K562 (cell line): ENCODE measurements at regions not wholly inside any gene's neighbourhood (a gene's known extent, or its start where the extent isn't known, plus 50 kb on each side); places are given as distances from the start of the nearest gene placed in this dataset.

Experiments
- ATAC-seq: fragments of 200-7000 bp; cut with Tn5 transposase; 3 replicates; pipeline ENCODE4 v1.9.1; 2020; ENCODE audit warnings: moderate library complexity
- BruUV-seq: library from RNA; stranded (reverse); fragments of 400-500 nt; replicated peaks from 2 replicates; lab custom pipeline; 2021; lab: Mats Ljungman, UMichigan
- CTCF ChIA-PET: fragments of 300-600 bp; formaldehyde crosslinking; extraction: SDS; loops from one replicate; lab custom pipeline; 2021; ENCODE audit warnings: low intra/inter-chr PET ratio; lab: Yijun Ruan, JAX
- POLR2A ChIA-PET: fragments of 300-600, 350-650 bp; sonication (Branson Sonifier 250); formaldehyde crosslinking; extraction: SDS; loops from one replicate; lab custom pipeline; 2021; ENCODE audit warnings: antibody characterized with exemption, inconsistent platforms; lab: Yijun Ruan, JAX
- DNase-seq, 4 experiments: peaks; one replicate each; pipeline versions ENCODE4 v3.0.0 to v3.0.0-alpha.2; 2011 to 2018; ENCODE audit warnings: low spot score in 3 of 4, mixed read lengths in 3 of 4; ENCODE audit errors: extremely low read depth in 1 of 4
- FAIRE-seq: peaks from 2 replicates; lab custom pipeline; 2011; peaks lifted over from hg19 to GRCh38; lab: Jason Lieb, UNC
- H2AFZ ChIP-seq: 2 replicates; pipeline ENCODE4 v1.6.0; 2011; ENCODE audit warnings: low read depth, low read length, control low read depth, inconsistent platforms
- H3K27ac ChIP-seq: fragments of 200-600 bp; 3 replicates; pipeline ENCODE4 v1.8.0; 2011; ENCODE audit warnings: low read depth, mild to moderate bottlenecking, control low read depth, inconsistent platforms, low read length, moderate library complexity, mixed read lengths; ENCODE audit errors: extremely low read depth
- H3K27me3 ChIP-seq, 2 experiments: fragments of 300-600 bp in 1 of 2; 2 replicates in 1 of 2; 3 replicates in 1 of 2; pipeline versions ENCODE4 v1.6.0 to v1.8.0; 2011; ENCODE audit warnings: inconsistent platforms in 2 of 2, low read length in 2 of 2, mild to moderate bottlenecking in 1 of 2, mixed read lengths in 1 of 2, moderate library complexity in 1 of 2; ENCODE audit not compliant: control insufficient read depth in 2 of 2, insufficient read depth in 2 of 2
- H3K36me3 ChIP-seq: fragments of 300-600 bp; 3 replicates; pipeline ENCODE4 v1.8.0; 2011; ENCODE audit warnings: mild to moderate bottlenecking, low read length, inconsistent platforms; ENCODE audit not compliant: control insufficient read depth, insufficient read depth
- H3K4me1 ChIP-seq, 2 experiments: fragments of 200-600 bp in 1 of 2; replicated peaks in 1 of 2; 2 replicates in 1 of 2; 3 replicates in 1 of 2; pipeline versions ENCODE4 v1.5.1 to v1.8.0; 2011; ENCODE audit warnings: inconsistent platforms in 2 of 2, low read length in 2 of 2, mild to moderate bottlenecking in 1 of 2, mixed read lengths in 1 of 2, moderate library complexity in 1 of 2; ENCODE audit not compliant: control insufficient read depth in 2 of 2, insufficient read depth in 2 of 2
- H3K4me2 ChIP-seq: 2 replicates; pipeline ENCODE4 v1.6.1; 2011; ENCODE audit warnings: low read length, control low read depth, inconsistent platforms, mixed read lengths; ENCODE audit not compliant: insufficient read depth
- H3K4me3 ChIP-seq: fragments of 200-600 bp; sonication (generic), shearing (Covaris generic); 2 replicates; pipeline ENCODE4 v1.5.1; 2016; ENCODE audit warnings: control low read depth, inconsistent platforms
- H3K79me2 ChIP-seq: fragments of 200-600 bp; 3 replicates; pipeline ENCODE4 v1.8.0; 2011; ENCODE audit warnings: low read length, inconsistent platforms; ENCODE audit not compliant: control insufficient read depth, insufficient read depth
- H3K9ac ChIP-seq, 2 experiments: 2 replicates each; pipeline versions ENCODE4 v1.6.0 to v1.6.1; 2011; ENCODE audit warnings: low read depth in 2 of 2, low read length in 2 of 2, control low read depth in 1 of 2, inconsistent platforms in 1 of 2, mild to moderate bottlenecking in 1 of 2, mixed read lengths in 1 of 2; ENCODE audit not compliant: insufficient read depth in 1 of 2
- H3K9me1 ChIP-seq: one replicate; pipeline ENCODE4 v1.6.0; 2011; ENCODE audit warnings: inconsistent platforms, mild to moderate bottlenecking, low read length, moderate library complexity; ENCODE audit not compliant: control insufficient read depth, insufficient read depth
- H3K9me3 ChIP-seq: replicated peaks from 2 replicates; pipeline ENCODE4 v1.5.1; 2011; ENCODE audit warnings: low read depth, low read length, inconsistent platforms; ENCODE audit not compliant: control insufficient read depth, insufficient read depth
- H4K20me1 ChIP-seq: replicated peaks from 2 replicates; pipeline ENCODE4 v1.6.1; 2011; ENCODE audit warnings: low read length, inconsistent platforms, mixed read lengths; ENCODE audit not compliant: control insufficient read depth, insufficient read depth
- ARID1B ChIP-seq: fragments of 450-650 bp; IDR thresholded peaks from 2 replicates; pipeline ENCODE4 v1.6.1; 2016; ENCODE audit warnings: antibody characterized with exemption, mild to moderate bottlenecking, inconsistent platforms
- CBX3 ChIP-seq, 2 experiments: IDR thresholded peaks; 1 replicate in 1 of 2; 2 replicates in 1 of 2; pipeline ENCODE4 v1.6.1; 2012; ENCODE audit warnings: inconsistent platforms in 2 of 2, low read length in 2 of 2, borderline replicate concordance in 1 of 2, control low read depth in 1 of 2
- FOXA3 ChIP-seq, 2 experiments: fragments of 450-650 bp in 1 of 2; sonication (generic) in 1 of 2; formaldehyde crosslinking; IDR thresholded peaks in 1 of 2; conservative IDR thresholded peaks in 1 of 2; 2 replicates each; pipeline versions ENCODE4 v1.4.0 to v1.8.0; 2020 to 2022; ENCODE audit warnings: mild to moderate bottlenecking in 2 of 2, missing genetic modification reagents in 1 of 2
- HMG20A ChIP-seq: fragments of 450-650 bp; formaldehyde crosslinking; conservative IDR thresholded peaks from 2 replicates; pipeline ENCODE4 v1.4.0; 2020; ENCODE audit warnings: mild to moderate bottlenecking, mixed read lengths
- JUN ChIP-seq, 2 experiments: sonication (generic) in 1 of 2; formaldehyde crosslinking in 1 of 2; IDR thresholded peaks; 2 replicates each; pipeline versions ENCODE4 v1.6.1 to v1.8.0; 2012 to 2022; ENCODE audit warnings: borderline replicate concordance in 2 of 2, mild to moderate bottlenecking in 2 of 2, improper control_type of control experiment in 1 of 2, low read depth in 1 of 2, low read length in 1 of 2, missing genetic modification reagents in 1 of 2
- MAFK ChIP-seq: IDR thresholded peaks from 2 replicates; pipeline ENCODE4 v1.6.1; 2011; ENCODE audit warnings: low read length, improper control_type of control experiment
- NFIC ChIP-seq: fragments of 450-650 bp; IDR thresholded peaks from 2 replicates; pipeline ENCODE4 v1.6.1; 2017; ENCODE audit warnings: mild to moderate bottlenecking, inconsistent platforms
- SRSF7 ChIP-seq: fragments of 200-400 bp; formaldehyde crosslinking; optimal IDR thresholded peaks from 2 replicates; pipeline ENCODE3; 2017; ENCODE audit warnings: mild to moderate bottlenecking, low read depth, low read length
- SUPT5H ChIP-seq: fragments of 450-650 bp; IDR thresholded peaks from 2 replicates; pipeline ENCODE4 v1.6.1; 2016
- TCF3 ChIP-seq: sonication (generic); formaldehyde crosslinking; IDR thresholded peaks from 2 replicates; pipeline ENCODE4 v1.4.0; 2020; ENCODE audit warnings: mild to moderate bottlenecking, missing genetic modification reagents
- ZNF232 ChIP-seq: sonication (generic); formaldehyde crosslinking; IDR thresholded peaks from 2 replicates; pipeline ENCODE4 v1.8.0; 2022; ENCODE audit warnings: mild to moderate bottlenecking, missing genetic modification reagents
- WGBS: fragments of 100-300 bp; shearing (Covaris generic); methylation state at CpG from one replicate; pipeline ENCODE4 v1.1.6; 2016; ENCODE audit warnings: low coverage, mixed read lengths; ENCODE audit not compliant: insufficient coverage; ENCODE audit errors: missing lambda C conversion rate; 5-methylcytosine and 5-hydroxymethylcytosine counted together
- in situ Hi-C: fragments of 300-500 bp; cut with MboI; formaldehyde crosslinking; loops from 4 replicates; pipeline ENCODE4 v1.15.0; 2018; ENCODE audit warnings: inconsistent platforms, mixed read lengths
- intact Hi-C: fragments of 100-400 bp; cut with micrococcal nuclease; formaldehyde crosslinking; loops from 2 replicates; pipeline ENCODE4 v1.14.2; 2022
- TF ChIP-seq, protein P1 (sequence below): fragments of 250-450 bp; sonication (Bioruptor Pico); IDR thresholded peaks from 2 replicates; pipeline ENCODE4 v1.5.0; 2020; ENCODE audit warnings: mild to moderate bottlenecking

DNA sequence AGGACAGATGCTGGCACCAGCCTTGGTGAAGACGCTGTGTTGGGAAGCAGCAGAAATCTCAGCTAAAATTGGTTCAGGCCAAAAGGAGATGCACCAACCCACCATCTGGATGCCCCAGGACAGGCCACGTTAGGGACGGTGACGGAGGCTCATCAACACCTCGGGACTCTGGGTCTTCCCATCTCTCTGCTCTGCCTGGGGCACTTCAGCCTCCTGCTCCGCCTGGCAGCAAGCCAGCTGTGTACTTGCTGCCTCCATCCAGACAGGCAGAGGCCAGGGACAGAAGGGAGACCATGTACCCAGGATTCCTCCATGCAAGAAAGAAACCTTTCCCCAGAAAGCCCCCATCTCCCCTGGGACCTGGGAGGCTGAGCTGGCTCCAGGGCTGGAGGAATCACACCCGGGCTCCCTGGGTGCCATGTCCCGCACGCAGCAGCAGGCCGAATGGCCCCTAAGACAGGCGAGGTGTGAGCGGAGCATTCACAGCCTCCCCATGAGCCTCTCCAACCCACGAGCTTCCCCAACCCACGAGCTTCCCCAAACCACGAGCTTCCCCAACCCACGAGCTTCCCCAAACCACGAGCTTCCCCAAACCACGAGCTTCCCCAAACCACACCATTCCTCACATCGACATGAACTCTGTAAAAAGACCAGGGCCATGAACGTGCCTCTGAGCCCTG is 274.5 kb downstream of the C16orf95 start:
- no peaks in the 10 kb centered on the region for H4K20me1 ChIP-seq
- H2AFZ ChIP-seq: no peak overlapping the region
- H3K4me2 ChIP-seq: no peak overlapping the region
- ATAC-seq (no peak), DNase-seq (no peak), FAIRE-seq (no peak)
- H3K9me1 ChIP-seq: no peaks in the 10 kb centered on the region
- peaks cover 3 to 8% of the 10 kb centered on the region in 2 experiments; a peak in 3 of 5 replicates for H3K4me1 ChIP-seq
- no TSS peak for BruUV-seq
- H3K4me3 ChIP-seq: no peak overlapping the region
- CTCF ChIA-PET: no interaction called here
- no peaks in the 10 kb centered on the region for H3K9me3 ChIP-seq
- H3K27ac ChIP-seq: no peak overlapping the region
- H3K27me3 ChIP-seq: peaks cover 11 to 57% of the 10 kb centered on the region in 2 experiments
- POLR2A ChIA-PET: interaction anchor here (0.5 to 2.5 kb wide), 4 partner anchors 13 to 186 kb away, joined by 3 to 8 read pairs (median 4); no protein-coding TSS in a partner anchor
- in situ Hi-C loops: no loop called here
- no peaks in the 10 kb centered on the region for H3K79me2 ChIP-seq
- TF ChIP-seq SUPT5H: no peak
- TF ChIP-seq NFIC: peak; percentile 65
- no peaks in the 10 kb centered on the region for H3K36me3 ChIP-seq
- no peak overlapping the region; a peak in 1 of 4 replicates for H3K9ac ChIP-seq
- 7% methylated on average over 16 of the region's 20 CpGs for WGBS
- intact Hi-C loops: no loop called here

DNA sequence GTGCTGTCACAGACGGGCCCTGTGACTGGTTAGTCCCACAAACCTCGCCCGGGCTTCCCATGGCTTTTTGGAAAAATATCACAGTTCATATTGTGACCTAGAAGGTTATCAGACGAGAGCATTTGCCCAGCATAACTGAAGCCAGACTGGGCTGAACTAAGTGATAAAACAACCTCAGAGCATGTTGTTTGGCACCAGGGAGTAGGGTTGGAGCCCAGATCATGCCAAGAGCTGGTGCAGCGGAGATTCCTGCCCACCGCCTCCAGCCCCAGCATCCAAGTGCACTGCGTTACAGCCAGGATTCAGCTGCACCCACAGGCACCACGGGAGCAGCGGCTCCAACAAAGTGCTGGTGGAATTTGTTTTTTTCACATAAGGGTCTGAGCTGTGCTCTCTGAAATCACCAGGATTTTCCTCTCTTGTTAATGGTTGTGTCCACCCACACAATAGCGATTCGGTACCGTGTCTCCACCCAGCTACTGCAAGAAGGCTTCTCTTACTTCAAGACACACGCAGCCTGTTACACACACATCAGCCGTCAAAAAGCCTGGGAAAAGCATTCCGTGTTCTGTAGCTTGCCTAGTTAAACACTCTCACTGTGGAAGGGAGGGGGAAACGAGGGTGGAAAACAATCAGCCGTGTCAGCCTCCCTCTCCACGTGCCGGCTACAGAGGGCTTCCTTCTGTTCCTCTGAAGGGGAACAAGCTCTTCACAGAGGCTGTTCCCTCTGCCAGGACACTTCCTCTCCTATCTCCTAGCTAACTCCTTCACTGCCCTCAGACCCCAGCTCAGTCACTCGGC is 273.8 kb downstream of the C16orf95 start:
- FAIRE-seq: no peak
- in situ Hi-C loops: no loop called here
- TF ChIP-seq FOXA3 (CRISPR knock-in tag; conservative IDR thresholded peaks at IDR 0.05 in 1 of 2, IDR thresholded peaks at IDR 0.05 in 1 of 2) (no peak), HMG20A (CRISPR knock-in tag) (no peak), MAFK (no peak), CBX3 (IDR thresholded peaks at IDR 0.05; ENCODE audit: borderline replicate concordance in 1 of 2, low read length in 2 of 2) (no peak), ZNF232 (CRISPR knock-in tag) (no peak), JUN (IDR thresholded peaks at IDR 0.05; ENCODE audit: borderline replicate concordance, low read depth, low read length) (no peak), JUN (CRISPR knock-in tag; IDR thresholded peaks at IDR 0.05; ENCODE audit: borderline replicate concordance) (no peak), ARID1B (0 out of 2 replicates have a peak, but pooled peaks have one; percentile 13), SRSF7 (no peak), TCF3 (peak; percentile 26; the same call in 1 of the 2 replicates)
- TF ChIP-seq, protein P1, sequence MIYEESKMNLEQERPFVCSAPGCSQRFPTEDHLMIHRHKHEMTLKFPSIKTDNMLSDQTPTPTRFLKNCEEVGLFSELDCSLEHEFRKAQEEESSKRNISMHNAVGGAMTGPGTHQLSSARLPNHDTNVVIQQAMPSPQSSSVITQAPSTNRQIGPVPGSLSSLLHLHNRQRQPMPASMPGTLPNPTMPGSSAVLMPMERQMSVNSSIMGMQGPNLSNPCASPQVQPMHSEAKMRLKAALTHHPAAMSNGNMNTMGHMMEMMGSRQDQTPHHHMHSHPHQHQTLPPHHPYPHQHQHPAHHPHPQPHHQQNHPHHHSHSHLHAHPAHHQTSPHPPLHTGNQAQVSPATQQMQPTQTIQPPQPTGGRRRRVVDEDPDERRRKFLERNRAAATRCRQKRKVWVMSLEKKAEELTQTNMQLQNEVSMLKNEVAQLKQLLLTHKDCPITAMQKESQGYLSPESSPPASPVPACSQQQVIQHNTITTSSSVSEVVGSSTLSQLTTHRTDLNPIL (CRISPR knock-in tag): no peak

More for the DNA sequence above, 273.8 kb downstream of the C16orf95 start:
- Histone ChIP-seq H3K9ac (no peak overlapping the region), H3K36me3 (no peaks in the 10 kb centered on the region), H3K9me3 (no peaks in the 10 kb centered on the region), H3K79me2 (no peaks in the 10 kb centered on the region), H3K9me1 (no peaks in the 10 kb centered on the region), H3K27ac (no peak overlapping the region), H3K4me2 (no peak overlapping the region), H3K27me3 (peaks cover 11 to 57% of the 10 kb centered on the region in 2 experiments), H2AFZ (no peak overlapping the region), H3K4me1 (peaks cover 3 to 8% of the 10 kb centered on the region in 2 experiments; a peak in 3 of 5 replicates), H4K20me1 (no peaks in the 10 kb centered on the region), H3K4me3 (no peak overlapping the region)
- ATAC-seq: no peak; the same call in 1 of the 3 replicates
- BruUV-seq: no TSS peak
- WGBS: 2% methylated on average over 20 of the region's 20 CpGs
- no peak for DNase-seq
- intact Hi-C loops: no loop called here
- ChIA-PET CTCF (no interaction called here), POLR2A (interaction anchor here (0.5 to 2.5 kb wide), 5 partner anchors 13 to 187 kb away, joined by 3 to 8 read pairs (median 4); no protein-coding TSS in a partner anchor)
